ENCODE measurements at regions not wholly inside any gene's neighbourhood (a gene's known extent, or its start where the extent isn't known, plus 50 kb on each side); places are given as distances from the start of the nearest gene placed in this dataset.

DNA sequence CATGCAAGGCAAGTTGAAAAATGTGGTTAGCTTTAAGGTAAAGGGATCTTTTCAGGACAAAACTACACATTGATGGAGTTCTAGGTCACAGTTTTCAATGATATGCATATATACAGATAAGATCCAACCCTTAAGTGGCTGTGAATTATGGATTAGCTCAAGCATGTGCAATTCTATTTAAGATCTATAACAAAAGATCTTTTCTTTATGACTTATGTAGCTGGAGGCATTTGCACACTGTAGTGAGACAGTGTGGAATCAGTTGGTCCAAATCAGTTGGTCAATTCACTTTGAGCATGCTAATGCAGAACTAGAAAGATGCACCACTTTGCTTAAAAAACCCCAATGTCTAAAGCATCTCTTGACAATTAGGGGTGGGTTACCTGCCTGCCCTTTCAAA, 417.1 kb upstream of the ZEB2 start:
- peaks cover 36% of the 10 kb centered on the region for H3K4me1 ChIP-seq (ENCODE audit: control insufficient read depth, insufficient read depth, low read length)
- H3K4me3 ChIP-seq (ENCODE audit: low read length): no peak overlapping the region
- no peaks in the 10 kb centered on the region for H3K9me3 ChIP-seq (replicated peaks; ENCODE audit: low read length)
- no peak overlapping the region for H3K4me2 ChIP-seq (ENCODE audit: low read length)
- H3K36me3 ChIP-seq (ENCODE audit: insufficient read depth, low read length): no peaks in the 10 kb centered on the region
- H3K27me3 ChIP-seq (ENCODE audit: control insufficient read depth, insufficient read depth, low read length): no peaks in the 10 kb centered on the region
- H3K9ac ChIP-seq (ENCODE audit: low read depth, low read length): no peak overlapping the region

DNA sequence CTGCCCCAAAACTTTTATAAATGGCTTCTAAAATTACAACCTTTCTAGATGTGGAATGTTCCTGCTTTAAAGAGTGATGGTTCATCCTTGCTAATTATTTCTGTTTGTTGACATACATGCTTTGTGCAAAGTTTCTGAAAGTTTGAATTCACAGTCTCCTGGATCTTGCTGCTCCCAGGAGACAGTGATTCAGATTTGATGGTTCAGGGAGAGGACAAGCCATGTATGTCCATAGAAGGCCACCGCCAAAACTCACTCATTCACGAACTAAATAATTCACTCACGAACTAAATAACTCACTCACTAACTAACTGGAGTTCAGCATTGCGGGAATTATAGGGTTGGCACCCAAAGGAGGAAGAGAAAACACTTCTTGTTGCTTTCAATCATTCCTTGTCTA, 416.5 kb upstream of the ZEB2 start:
- Histone ChIP-seq H3K4me2 (ENCODE audit: low read length) (no peak overlapping the region), H3K9me3 (replicated peaks; ENCODE audit: low read length) (no peaks in the 10 kb centered on the region), H3K27me3 (ENCODE audit: control insufficient read depth, insufficient read depth, low read length) (no peaks in the 10 kb centered on the region)

DNA sequence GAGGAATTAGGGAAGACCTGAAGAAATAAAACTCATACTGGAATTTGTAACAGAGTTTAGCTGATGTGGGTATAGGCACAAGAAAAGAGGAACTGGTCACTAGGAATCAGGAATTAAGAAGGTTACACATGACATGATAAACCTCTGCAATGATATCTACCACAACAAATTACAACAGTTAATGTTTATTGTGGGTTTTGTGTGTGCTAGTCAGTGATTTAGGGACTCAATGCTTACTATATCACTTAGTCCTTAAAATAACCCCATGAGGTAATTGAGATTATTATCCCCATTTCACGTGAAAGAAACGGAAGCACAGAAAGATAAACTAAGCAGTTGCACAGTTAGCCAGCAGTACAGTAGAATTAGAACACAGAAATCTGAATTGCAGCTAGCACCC, 415.8 kb upstream of the ZEB2 start:
- Histone ChIP-seq H3K9ac (ENCODE audit: low read depth, low read length) (no peak overlapping the region), H3K4me3 (ENCODE audit: low read length) (no peak overlapping the region), H3K4me1 (ENCODE audit: control insufficient read depth, insufficient read depth, low read length) (peaks cover 32% of the 10 kb centered on the region), H3K9me3 (replicated peaks; ENCODE audit: low read length) (no peaks in the 10 kb centered on the region), H3K4me2 (ENCODE audit: low read length) (no peak overlapping the region), H3K27me3 (ENCODE audit: control insufficient read depth, insufficient read depth, low read length) (no peaks in the 10 kb centered on the region), H3K36me3 (ENCODE audit: insufficient read depth, low read length) (no peaks in the 10 kb centered on the region)

More for the DNA sequence above, 416.5 kb upstream of the ZEB2 start:
- H3K9ac ChIP-seq (ENCODE audit: low read depth, low read length): no peak overlapping the region
- H3K4me1 ChIP-seq (ENCODE audit: control insufficient read depth, insufficient read depth, low read length): peaks cover 32% of the 10 kb centered on the region
- H3K36me3 ChIP-seq (ENCODE audit: insufficient read depth, low read length): no peaks in the 10 kb centered on the region
- no peak overlapping the region for H3K4me3 ChIP-seq (ENCODE audit: low read length)

DNA sequence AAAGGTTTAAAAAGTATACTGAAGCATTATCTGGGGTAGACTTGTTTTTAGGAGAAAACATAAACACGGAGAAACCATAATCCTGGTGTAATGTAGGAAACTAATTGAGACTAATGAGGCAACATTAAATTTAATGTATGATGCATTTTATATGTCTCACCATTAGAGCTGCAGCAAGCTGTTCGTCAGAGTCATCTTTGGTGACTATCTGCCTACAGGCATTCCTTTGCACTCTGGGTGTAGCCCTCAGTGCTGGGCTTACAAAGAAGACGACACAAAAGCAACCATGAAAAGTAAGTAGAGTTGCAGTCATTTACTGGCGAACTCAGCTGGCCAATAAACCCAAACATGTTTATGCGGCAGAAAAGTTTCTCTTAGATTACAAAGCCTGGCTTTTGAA, 415.3 kb upstream of the ZEB2 start:
- H3K9me3 ChIP-seq (replicated peaks; ENCODE audit: low read length): no peaks in the 10 kb centered on the region
- no peak overlapping the region for H3K4me3 ChIP-seq (ENCODE audit: low read length)
- no peak overlapping the region for H3K4me2 ChIP-seq (ENCODE audit: low read length)
- no peak overlapping the region for H3K9ac ChIP-seq (ENCODE audit: low read depth, low read length)
- H3K4me1 ChIP-seq (ENCODE audit: control insufficient read depth, insufficient read depth, low read length): peaks cover 32% of the 10 kb centered on the region
- no peaks in the 10 kb centered on the region for H3K27me3 ChIP-seq (ENCODE audit: control insufficient read depth, insufficient read depth, low read length)
- H3K36me3 ChIP-seq (ENCODE audit: insufficient read depth, low read length): no peaks in the 10 kb centered on the region

DNA sequence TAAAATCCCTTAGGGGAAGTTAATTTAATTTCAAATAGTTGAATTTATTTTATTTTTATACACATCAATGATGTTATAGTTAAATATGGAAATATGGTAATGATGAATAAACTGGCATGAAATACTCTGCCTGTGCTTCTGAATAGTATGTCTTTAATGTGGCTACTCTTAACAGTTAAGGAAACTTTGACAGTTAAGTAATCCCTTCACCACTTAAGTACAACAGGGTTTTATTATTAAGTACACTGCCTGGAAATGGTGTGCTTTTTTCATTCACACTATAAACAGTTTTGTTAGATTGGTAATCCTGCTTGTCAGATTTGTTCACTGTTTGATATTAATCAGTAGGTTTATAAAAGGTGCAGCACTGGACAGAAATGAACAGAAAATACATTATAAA, 412.0 kb upstream of the ZEB2 start:
- Histone ChIP-seq H3K4me3 (ENCODE audit: low read length) (no peak overlapping the region), H3K9ac (ENCODE audit: low read depth, low read length) (no peak overlapping the region), H3K27me3 (ENCODE audit: control insufficient read depth, insufficient read depth, low read length) (no peaks in the 10 kb centered on the region), H3K4me2 (ENCODE audit: low read length) (no peak overlapping the region), H3K9me3 (replicated peaks; ENCODE audit: low read length) (no peaks in the 10 kb centered on the region), H3K4me1 (ENCODE audit: control insufficient read depth, insufficient read depth, low read length) (peaks cover 8% of the 10 kb centered on the region), H3K36me3 (ENCODE audit: insufficient read depth, low read length) (no peaks in the 10 kb centered on the region)

DNA sequence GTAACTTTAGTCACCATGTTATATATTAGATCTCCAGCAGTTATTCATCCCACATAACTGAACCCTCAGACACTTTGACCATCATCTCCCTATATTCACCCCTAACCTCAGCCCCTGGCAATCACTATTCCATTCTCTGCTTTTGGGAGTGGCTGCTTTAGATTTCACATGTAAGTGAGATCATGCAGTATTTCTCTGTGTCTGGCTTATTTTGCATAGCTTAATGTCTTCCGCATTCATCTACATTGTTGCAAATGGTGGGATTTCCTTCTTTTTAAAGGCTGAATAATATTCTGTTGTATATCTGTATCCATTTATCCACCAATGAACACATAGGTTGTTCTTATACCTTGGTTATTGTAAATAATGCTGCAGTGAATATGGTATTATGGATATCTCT, 411.6 kb upstream of the ZEB2 start:
- Histone ChIP-seq H3K36me3 (ENCODE audit: insufficient read depth, low read length) (no peaks in the 10 kb centered on the region), H3K9me3 (replicated peaks; ENCODE audit: low read length) (no peaks in the 10 kb centered on the region), H3K9ac (ENCODE audit: low read depth, low read length) (no peak overlapping the region), H3K4me3 (ENCODE audit: low read length) (no peak overlapping the region), H3K27me3 (ENCODE audit: control insufficient read depth, insufficient read depth, low read length) (no peaks in the 10 kb centered on the region), H3K4me2 (ENCODE audit: low read length) (no peak overlapping the region), H3K4me1 (ENCODE audit: control insufficient read depth, insufficient read depth, low read length) (peaks cover 5% of the 10 kb centered on the region)

DNA sequence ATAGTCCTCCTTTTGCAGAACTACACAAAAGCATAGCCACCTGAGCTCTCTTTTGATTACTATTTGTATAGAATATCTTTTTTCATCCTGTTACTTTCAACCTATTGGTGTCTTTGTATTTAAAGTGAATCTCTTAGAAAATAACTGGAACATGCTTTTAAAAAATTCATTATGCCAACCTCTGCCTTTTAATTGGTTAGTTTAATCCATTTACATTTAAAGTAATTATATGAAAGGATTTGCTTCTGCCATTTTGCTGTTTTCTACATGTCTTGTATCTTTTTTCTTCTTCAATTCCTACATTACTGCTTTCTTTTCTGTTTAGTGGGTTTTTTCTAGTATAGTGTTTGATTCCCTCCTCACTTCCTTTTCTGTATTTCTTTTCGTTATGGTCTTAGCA, 407.5 kb upstream of the ZEB2 start:
- Histone ChIP-seq H3K9ac (ENCODE audit: low read depth, low read length) (no peak overlapping the region), H3K36me3 (ENCODE audit: insufficient read depth, low read length) (no peaks in the 10 kb centered on the region), H3K27me3 (ENCODE audit: control insufficient read depth, insufficient read depth, low read length) (no peaks in the 10 kb centered on the region), H3K9me3 (replicated peaks; ENCODE audit: low read length) (no peaks in the 10 kb centered on the region), H3K4me2 (ENCODE audit: low read length) (no peak overlapping the region), H3K4me1 (ENCODE audit: control insufficient read depth, insufficient read depth, low read length) (no peaks in the 10 kb centered on the region), H3K4me3 (ENCODE audit: low read length) (no peak overlapping the region)

DNA sequence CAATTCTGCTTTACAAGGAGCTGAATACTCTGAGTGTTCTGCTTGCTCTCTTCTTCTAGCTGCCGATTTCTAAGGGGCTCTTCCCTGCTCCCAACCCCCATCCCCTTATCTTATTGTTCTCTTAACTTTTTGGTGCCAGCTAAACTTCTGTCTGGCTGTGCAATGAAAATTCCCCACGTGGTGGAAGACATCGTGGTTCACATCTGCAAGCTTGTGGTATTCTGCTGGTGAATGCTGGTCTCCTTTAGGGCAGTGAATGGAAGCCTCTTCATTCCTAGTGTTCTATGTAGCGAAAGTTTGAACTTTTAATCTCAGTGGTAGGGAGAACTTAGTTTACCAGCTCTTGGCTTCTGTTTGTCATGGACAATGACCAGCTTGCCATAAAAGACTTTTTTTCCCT, 406.0 kb upstream of the ZEB2 start:
- Histone ChIP-seq H3K27me3 (ENCODE audit: control insufficient read depth, insufficient read depth, low read length) (no peaks in the 10 kb centered on the region), H3K9me3 (replicated peaks; ENCODE audit: low read length) (no peaks in the 10 kb centered on the region), H3K9ac (ENCODE audit: low read depth, low read length) (no peak overlapping the region), H3K4me2 (ENCODE audit: low read length) (no peak overlapping the region), H3K4me3 (ENCODE audit: low read length) (no peak overlapping the region), H3K4me1 (ENCODE audit: control insufficient read depth, insufficient read depth, low read length) (no peaks in the 10 kb centered on the region), H3K36me3 (ENCODE audit: insufficient read depth, low read length) (no peaks in the 10 kb centered on the region)

DNA sequence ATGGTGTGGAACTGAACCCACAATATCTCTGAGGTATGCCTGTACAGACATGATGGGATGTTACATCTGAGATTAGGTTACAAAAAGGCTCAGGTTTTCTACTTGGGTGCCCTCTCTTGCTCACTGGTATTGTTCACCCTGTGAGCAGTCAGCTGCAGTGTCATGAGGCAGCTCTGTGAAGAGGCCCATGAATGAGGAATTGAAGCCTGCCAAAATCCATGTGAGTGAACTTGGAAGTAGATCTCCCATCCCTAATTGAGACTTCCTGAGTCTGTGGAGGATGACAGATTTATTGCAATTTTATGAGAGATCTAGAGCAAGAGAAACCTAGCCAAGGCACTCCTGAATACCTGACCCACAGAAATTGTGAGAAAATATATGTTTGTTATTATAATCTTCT, 404.9 kb upstream of the ZEB2 start:
- H3K9ac ChIP-seq (ENCODE audit: low read depth, low read length): no peak overlapping the region
- no peak overlapping the region for H3K4me3 ChIP-seq (ENCODE audit: low read length)
- no peaks in the 10 kb centered on the region for H3K36me3 ChIP-seq (ENCODE audit: insufficient read depth, low read length)
- no peaks in the 10 kb centered on the region for H3K27me3 ChIP-seq (ENCODE audit: control insufficient read depth, insufficient read depth, low read length)
- no peaks in the 10 kb centered on the region for H3K9me3 ChIP-seq (replicated peaks; ENCODE audit: low read length)
- H3K4me2 ChIP-seq (ENCODE audit: low read length): no peak overlapping the region
- no peaks in the 10 kb centered on the region for H3K4me1 ChIP-seq (ENCODE audit: control insufficient read depth, insufficient read depth, low read length)

DNA sequence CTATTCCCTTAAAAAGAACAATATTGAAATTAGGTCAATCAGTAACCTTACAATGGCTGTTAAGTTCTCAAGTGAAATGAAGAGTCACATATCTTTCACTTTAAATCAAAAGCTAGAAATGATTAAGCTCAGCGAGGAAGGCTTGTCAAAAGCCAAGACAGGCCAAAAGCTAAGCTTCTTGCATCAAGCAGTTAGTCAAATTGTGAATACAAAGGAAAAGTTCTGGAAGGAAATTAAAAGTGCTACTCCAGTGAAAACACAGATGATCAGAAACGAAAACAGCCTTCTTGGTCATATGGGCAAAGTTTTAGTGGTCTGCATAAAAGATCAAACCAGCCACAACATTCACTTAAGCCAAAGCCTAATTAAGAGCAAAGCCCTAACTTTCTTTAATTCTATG, 402.6 kb upstream of the ZEB2 start:
- no peak overlapping the region for H3K9ac ChIP-seq (ENCODE audit: low read depth, low read length)
- H3K9me3 ChIP-seq (replicated peaks; ENCODE audit: low read length): no peaks in the 10 kb centered on the region
- H3K27me3 ChIP-seq (ENCODE audit: control insufficient read depth, insufficient read depth, low read length): no peaks in the 10 kb centered on the region
- H3K36me3 ChIP-seq (ENCODE audit: insufficient read depth, low read length): no peaks in the 10 kb centered on the region
- no peak overlapping the region for H3K4me3 ChIP-seq (ENCODE audit: low read length)
- no peaks in the 10 kb centered on the region for H3K4me1 ChIP-seq (ENCODE audit: control insufficient read depth, insufficient read depth, low read length)
- no peak overlapping the region for H3K4me2 ChIP-seq (ENCODE audit: low read length)

DNA sequence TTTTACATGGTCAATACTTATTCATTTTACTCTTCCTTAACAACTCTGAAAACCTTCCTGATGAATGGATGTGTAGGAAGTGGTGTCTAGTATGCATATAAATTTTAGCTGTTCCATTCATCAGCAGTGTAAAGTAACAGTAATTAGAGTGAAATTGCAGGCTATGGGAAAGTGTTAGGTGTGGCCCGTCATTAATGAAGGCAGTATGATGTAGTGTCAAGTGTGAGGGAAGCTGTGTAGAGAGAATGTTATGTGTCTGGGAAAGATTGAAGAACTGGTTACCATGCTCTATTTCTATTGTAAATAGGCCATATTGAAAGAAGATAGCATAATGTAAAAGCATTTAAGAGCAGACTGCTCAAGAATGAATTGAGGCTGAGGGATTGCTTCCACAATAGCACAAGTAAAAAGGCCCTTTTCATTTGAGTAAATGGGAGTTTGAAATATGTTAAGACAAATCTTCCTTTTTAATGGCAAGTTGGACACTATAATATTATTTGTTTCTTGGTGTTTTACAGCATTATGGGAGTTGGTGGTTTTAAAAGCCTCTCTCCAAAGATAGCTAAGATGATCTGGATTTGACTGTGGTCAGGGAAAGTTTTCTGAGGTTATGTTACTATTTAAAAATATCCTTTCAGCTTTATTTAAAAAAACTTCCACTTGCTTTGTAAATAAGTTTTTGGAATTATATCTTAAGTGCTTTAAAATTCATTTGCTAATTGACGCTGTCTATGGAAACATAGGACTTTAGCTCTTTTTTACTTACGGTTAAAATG, 401.0 kb upstream of the ZEB2 start:
- H3K9ac ChIP-seq (ENCODE audit: low read depth, low read length): no peak overlapping the region
- H3K4me3 ChIP-seq (ENCODE audit: low read length): no peak overlapping the region
- no peak overlapping the region for H3K4me2 ChIP-seq (ENCODE audit: low read length)
- H3K9me3 ChIP-seq (replicated peaks; ENCODE audit: low read length): no peaks in the 10 kb centered on the region
- H3K27me3 ChIP-seq (ENCODE audit: control insufficient read depth, insufficient read depth, low read length): no peaks in the 10 kb centered on the region
- H3K4me1 ChIP-seq (ENCODE audit: control insufficient read depth, insufficient read depth, low read length): no peaks in the 10 kb centered on the region
- no peaks in the 10 kb centered on the region for H3K36me3 ChIP-seq (ENCODE audit: insufficient read depth, low read length)

DNA sequence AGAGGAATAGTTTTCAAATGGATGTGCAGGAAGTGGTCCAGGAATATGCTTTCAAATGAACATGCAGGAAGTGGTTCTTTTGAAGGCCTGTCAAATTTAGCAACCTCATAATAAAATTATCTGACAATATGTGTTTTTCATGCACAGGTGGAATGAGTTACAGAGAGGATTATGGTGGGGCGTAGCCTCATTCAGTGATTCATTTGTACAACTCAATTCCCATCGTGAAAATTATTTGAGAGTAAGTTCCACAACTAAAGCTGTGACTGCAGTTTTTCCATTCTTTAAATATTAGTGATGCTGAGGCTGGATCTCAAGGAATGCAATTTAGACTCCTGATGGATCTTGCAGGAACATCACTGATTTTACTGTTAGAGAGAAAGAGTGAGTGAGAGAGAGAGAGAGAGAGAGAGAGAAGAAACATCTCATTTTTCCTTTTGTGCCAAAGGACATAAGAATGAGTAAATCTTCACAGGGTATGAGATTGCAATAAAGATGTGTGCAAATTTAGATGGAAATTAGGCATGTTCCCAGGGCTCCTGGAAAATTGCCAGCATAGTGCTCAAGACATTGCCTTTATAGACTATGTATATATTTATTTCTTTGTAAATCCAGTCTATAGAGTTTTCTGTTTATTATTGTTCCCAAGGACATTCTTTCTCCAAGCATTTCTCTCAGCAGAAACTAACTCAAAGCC, 394.9 kb upstream of the ZEB2 start:
- H3K36me3 ChIP-seq (ENCODE audit: insufficient read depth, low read length): no peaks in the 10 kb centered on the region
- H3K27me3 ChIP-seq (ENCODE audit: control insufficient read depth, insufficient read depth, low read length): no peaks in the 10 kb centered on the region
- H3K4me2 ChIP-seq (ENCODE audit: low read length): no peak overlapping the region
- no peak overlapping the region for H3K4me3 ChIP-seq (ENCODE audit: low read length)
- no peaks in the 10 kb centered on the region for H3K9me3 ChIP-seq (replicated peaks; ENCODE audit: low read length)
- peaks cover 7% of the 10 kb centered on the region for H3K4me1 ChIP-seq (ENCODE audit: control insufficient read depth, insufficient read depth, low read length)
- H3K9ac ChIP-seq (ENCODE audit: low read depth, low read length): no peak overlapping the region

All from skeletal muscle satellite cell (primary cell).